ENCODE measurements at regions not wholly inside any gene's neighbourhood (a gene's known extent, or its start where the extent isn't known, plus 50 kb on each side); places are given as distances from the start of the nearest gene placed in this dataset.

DNA sequence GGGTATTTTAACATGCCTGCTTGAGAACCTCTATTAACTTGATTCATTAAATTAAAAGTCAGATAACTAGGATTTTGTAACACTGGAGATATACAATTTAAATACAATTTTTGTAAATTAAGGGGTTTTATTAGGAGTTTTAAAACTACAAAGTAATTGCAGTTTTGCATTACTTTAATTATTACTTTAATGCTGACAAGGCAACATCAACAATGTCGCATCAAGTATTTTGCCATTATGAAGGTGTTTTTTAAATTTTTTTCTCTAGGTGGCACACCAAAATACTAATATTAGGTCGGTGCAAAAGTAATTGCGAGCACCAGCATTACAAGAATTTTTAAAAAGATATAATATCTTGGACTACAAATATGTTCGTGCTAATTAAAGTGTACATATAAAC, 513.4 kb downstream of the ANKRD7 start:
- Mint-ChIP-seq H3K36me3 (no peaks in the 10 kb centered on the region), H3K9me3 (peaks cover 2 to 4% (median 3%) of the 10 kb centered on the region in 3 donors), H3K4me1 (no peaks in the 10 kb centered on the region), H3K27ac (no peak overlapping the region), H3K27me3 (no peaks in the 10 kb centered on the region), H3K4me3 (no peak overlapping the region)

DNA sequence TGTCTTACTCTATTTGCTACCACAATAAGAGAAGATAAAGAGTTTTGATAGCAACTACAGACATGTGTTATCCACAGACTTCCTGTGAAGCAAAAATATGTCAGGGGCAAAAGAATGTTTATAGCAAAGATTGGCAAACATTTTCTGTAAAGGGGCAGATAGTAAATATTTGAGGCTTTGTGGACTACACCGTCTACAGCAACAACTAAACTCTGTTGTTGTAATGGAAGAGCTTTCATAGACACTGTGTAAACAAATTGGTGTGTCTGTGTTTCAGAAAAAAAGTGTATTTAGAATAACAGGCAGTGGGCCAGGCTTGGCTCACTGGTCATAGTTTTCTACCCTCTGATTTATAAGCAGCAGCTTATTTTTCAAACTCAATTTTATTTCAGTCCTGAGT, 521.4 kb downstream of the ANKRD7 start:
- Mint-ChIP-seq H3K4me3 (no peak overlapping the region), H3K9me3 (peaks cover 2 to 9% (median 4%) of the 10 kb centered on the region in 3 donors), H3K36me3 (no peaks in the 10 kb centered on the region), H3K4me1 (no peaks in the 10 kb centered on the region), H3K27ac (no peak overlapping the region), H3K27me3 (no peaks in the 10 kb centered on the region)

DNA sequence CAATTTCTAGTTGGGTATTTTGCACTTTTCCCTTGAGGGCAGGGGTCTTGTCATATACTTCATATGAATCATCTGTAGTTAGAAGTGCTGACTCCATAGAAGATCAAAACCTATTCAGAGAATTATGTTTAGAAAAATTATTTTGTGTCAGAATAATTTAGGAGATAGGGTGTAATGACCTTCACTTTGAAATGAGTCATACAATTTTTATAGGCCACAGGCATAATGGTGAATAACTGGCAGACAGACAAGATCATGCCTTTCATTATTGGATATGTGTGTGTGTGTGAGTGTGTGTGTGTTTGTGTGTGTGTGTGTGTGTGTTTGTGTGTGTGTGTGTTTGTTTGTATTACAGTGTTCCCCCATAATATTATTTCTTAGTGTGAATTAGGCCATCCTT, 523.0 kb downstream of the ANKRD7 start:
- no peaks in the 10 kb centered on the region for H3K27me3 Mint-ChIP-seq
- no peaks in the 10 kb centered on the region for H3K36me3 Mint-ChIP-seq
- H3K27ac Mint-ChIP-seq: no peak overlapping the region
- H3K4me3 Mint-ChIP-seq: no peak overlapping the region
- H3K9me3 Mint-ChIP-seq: peaks cover 2 to 9% (median 4%) of the 10 kb centered on the region in 3 donors
- H3K4me1 Mint-ChIP-seq: no peaks in the 10 kb centered on the region

DNA sequence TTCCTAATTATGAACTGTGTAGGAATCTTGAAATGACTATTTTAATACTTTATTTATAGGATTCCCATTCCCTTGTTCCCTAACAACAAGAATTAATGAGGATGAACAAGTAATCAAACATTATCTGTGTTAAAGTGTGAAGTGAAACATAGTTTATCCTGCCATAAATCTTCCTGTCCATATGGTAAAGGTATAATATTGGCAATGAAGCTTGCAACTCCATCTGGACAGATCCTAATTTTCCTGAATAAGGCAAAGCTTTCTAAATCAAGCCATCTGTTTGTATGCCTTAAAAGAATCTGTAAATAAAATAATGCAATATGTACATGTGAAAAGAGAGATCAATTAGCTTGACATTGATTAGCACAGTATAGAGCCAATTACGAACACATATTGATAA, 529.0 kb downstream of the ANKRD7 start:
- Mint-ChIP-seq H3K36me3 (no peaks in the 10 kb centered on the region), H3K9me3 (peaks cover 2 to 5% (median 3%) of the 10 kb centered on the region in 3 donors), H3K4me3 (no peak overlapping the region), H3K27ac (no peak overlapping the region), H3K27me3 (no peaks in the 10 kb centered on the region), H3K4me1 (no peaks in the 10 kb centered on the region)

DNA sequence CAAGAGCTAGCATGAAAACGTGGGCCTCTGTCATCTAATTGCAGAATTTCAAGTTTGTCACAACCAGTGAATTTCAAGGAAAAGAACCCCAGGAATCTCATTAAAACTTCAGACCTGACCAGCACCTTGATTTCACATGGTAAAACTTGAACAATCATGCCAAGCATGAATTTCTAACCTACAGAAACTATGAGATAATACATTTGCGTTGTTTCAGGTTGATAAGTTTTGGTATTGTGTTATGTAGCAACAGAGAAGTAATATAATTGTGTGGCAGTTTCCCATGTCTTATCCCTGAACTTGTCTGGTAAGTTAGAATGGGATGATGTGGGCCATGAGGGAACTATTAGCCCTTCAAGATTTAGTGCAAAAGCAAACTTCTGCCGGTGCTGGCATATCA, 530.1 kb downstream of the ANKRD7 start:
- Mint-ChIP-seq H3K27me3 (no peaks in the 10 kb centered on the region), H3K36me3 (no peaks in the 10 kb centered on the region), H3K4me1 (no peaks in the 10 kb centered on the region), H3K9me3 (peaks cover 2 to 7% (median 3%) of the 10 kb centered on the region in 3 donors), H3K27ac (no peak overlapping the region), H3K4me3 (no peak overlapping the region)

DNA sequence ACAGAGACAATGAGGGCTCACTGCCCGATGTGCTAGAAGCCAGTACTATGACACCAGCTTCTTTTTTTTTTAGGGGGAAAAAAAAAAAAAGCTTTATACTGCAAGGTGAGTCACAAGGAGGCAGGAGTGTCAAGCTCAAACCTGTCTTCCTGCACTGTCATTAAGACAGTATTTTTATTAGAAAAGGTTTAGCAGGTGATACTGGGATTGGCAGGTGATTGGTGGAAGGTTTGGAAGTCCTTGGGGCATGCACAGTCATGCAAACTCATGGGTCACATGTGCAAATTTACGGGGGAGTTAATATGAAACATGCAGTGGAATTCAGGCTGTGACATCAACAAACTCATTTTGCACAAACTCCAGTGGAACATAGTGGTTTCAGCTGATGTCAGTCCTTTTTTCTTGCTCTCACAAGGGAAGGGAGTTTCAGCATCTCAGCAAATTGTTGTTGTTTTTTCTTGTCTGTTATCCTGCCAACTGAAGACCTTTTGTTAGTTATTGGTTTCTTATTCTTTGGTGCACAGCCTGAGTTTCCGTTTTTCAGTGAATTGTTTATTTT, 530.6 kb downstream of the ANKRD7 start:
- Mint-ChIP-seq H3K4me3 (no peak overlapping the region), H3K27ac (no peak overlapping the region), H3K4me1 (no peaks in the 10 kb centered on the region), H3K9me3 (peaks cover 2 to 7% (median 3%) of the 10 kb centered on the region in 3 donors), H3K36me3 (no peaks in the 10 kb centered on the region), H3K27me3 (no peaks in the 10 kb centered on the region)

DNA sequence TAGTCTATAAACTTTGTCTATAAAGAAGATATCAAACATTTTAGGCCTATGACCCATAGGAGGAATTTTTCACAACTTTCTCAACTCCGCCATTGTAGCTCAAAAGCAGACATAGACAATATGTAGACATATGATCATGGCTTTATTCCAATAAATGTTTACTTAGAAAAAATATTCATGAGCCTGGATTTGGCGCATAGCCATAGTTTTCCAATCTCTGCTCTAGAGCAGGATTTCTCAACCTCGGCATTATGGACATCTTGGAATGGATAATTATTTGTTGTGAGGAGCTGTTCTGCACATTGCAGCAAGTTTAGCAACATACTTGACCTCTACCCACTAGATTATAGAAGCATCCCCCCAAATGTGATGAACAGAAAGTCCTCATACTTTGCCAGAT, 532.6 kb downstream of the ANKRD7 start:
- no peaks in the 10 kb centered on the region for H3K36me3 Mint-ChIP-seq
- H3K4me1 Mint-ChIP-seq: no peaks in the 10 kb centered on the region
- H3K27me3 Mint-ChIP-seq: no peaks in the 10 kb centered on the region
- H3K9me3 Mint-ChIP-seq: peaks cover 0 to 3% (median 0%) of the 10 kb centered on the region in 3 donors
- H3K4me3 Mint-ChIP-seq: no peak overlapping the region
- no peak overlapping the region for H3K27ac Mint-ChIP-seq

DNA sequence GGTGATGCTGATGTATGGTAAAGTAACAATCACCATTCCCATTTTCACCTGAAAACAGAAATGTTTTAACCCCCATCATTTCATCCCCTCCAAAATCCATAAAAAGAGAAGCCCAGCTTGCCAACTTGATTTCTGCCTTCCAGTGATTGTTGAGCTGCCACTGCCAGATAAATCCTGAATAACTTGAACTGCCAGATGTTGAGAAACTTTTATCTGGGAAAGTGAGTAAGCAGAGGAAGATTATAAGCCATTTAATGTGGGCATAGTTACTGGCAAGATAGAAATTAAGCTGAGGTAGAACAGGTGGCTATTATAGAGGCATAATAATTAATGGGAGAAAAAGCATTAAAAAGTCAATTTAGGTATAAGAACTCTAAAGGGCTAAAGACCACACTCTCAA, 534.1 kb downstream of the ANKRD7 start:
- H3K9me3 Mint-ChIP-seq: peaks cover 0 to 5% (median 0%) of the 10 kb centered on the region in 3 donors
- H3K27ac Mint-ChIP-seq: no peak overlapping the region
- H3K36me3 Mint-ChIP-seq: no peaks in the 10 kb centered on the region

DNA sequence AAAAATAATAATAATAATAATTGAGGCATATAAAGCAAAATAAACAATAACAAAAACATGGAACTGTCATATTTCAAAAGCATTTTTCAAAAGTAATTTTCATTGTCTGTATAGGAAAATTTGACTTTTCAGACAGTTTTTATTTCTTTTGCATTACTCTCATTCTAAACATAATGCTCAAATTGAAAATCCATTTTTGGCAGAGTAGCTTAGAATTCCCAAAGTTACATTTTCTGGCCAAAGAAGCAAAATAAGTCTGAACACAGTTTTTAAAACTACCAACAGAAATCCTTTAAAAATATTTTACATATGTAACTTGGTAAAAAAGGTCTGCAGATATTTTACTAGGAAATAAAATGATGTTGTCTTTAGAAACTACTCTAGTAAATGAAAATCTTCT, 535.4 kb downstream of the ANKRD7 start:
- Mint-ChIP-seq H3K27ac (no peak overlapping the region), H3K4me3 (no peak overlapping the region), H3K4me1 (no peaks in the 10 kb centered on the region), H3K9me3 (peaks cover 0 to 6% (median 5%) of the 10 kb centered on the region in 3 donors), H3K27me3 (no peaks in the 10 kb centered on the region), H3K36me3 (no peaks in the 10 kb centered on the region)

More for the DNA sequence above, 534.1 kb downstream of the ANKRD7 start:
- H3K4me3 Mint-ChIP-seq: no peak overlapping the region
- H3K4me1 Mint-ChIP-seq: no peaks in the 10 kb centered on the region
- H3K27me3 Mint-ChIP-seq: no peaks in the 10 kb centered on the region

DNA sequence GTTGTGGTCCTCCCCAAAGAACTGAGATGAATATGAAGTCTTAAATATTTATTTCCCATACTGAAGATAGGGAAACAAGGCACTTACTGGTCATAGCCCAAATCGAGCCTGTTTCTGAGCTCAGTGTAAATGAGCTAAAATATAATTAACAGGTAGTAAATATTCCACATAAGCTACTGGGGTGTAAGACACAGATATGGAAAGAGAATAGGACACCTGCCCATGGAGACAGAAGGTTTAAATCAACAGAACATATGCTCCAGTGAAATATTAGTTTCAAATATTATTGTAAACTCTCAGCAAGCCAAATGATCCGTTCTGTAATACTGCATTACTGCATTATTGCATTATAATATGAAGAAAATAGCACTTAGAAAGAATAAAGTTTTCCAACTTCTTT, 537.9 kb downstream of the ANKRD7 start:
- no peaks in the 10 kb centered on the region for H3K27me3 Mint-ChIP-seq
- no peaks in the 10 kb centered on the region for H3K4me1 Mint-ChIP-seq

DNA sequence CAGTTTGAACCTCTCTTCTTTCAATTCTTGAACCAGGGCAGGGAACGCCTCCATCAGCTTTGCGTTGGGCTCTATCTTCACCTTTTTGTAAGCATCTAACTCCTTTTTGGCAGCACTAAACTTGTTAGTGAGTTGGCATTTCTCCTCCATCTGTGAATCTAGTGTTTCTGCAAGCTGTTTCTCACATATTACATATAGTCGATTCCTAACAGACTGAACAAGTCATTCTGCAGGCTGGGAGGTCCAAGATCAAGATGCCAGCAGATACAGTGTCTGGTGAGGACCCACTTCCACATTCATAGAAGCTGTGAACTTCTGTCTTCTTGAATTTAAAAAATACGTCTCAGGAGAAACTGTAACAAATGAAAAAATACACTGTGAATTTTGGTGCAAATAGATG, 539.7 kb downstream of the ANKRD7 start:
- H3K27ac Mint-ChIP-seq: no peak overlapping the region
- no peak overlapping the region for H3K4me3 Mint-ChIP-seq
- no peaks in the 10 kb centered on the region for H3K27me3 Mint-ChIP-seq
- H3K9me3 Mint-ChIP-seq: peaks cover 2 to 11% (median 3%) of the 10 kb centered on the region in 3 donors
- no peaks in the 10 kb centered on the region for H3K36me3 Mint-ChIP-seq
- H3K4me1 Mint-ChIP-seq: no peaks in the 10 kb centered on the region

More for the DNA sequence above, 537.9 kb downstream of the ANKRD7 start:
- Mint-ChIP-seq H3K9me3 (peaks cover 3 to 9% (median 5%) of the 10 kb centered on the region in 3 donors), H3K27ac (no peak overlapping the region), H3K36me3 (no peaks in the 10 kb centered on the region), H3K4me3 (no peak overlapping the region)

DNA sequence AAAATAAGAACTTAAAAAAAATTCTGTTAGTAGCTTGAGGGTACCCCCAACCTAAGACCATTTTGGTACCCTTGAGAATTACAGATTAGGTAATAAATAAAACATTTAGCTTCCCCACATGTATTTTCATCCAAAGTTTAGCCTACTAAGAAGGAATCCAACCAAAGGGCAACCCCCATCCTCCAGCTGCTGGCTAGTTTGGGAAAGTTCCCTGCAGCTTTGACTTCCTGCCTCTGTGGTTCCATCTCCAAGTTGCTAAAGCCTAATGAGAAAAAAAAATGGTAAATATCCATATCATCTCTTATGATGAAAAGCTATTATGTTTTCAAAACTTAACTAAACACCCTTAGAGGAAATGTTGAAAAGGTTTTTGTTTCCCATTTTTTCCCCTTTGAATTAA, 547.2 kb downstream of the ANKRD7 start:
- no peaks in the 10 kb centered on the region for H3K27me3 Mint-ChIP-seq
- no peaks in the 10 kb centered on the region for H3K36me3 Mint-ChIP-seq
- H3K9me3 Mint-ChIP-seq: peaks cover 2 to 5% (median 3%) of the 10 kb centered on the region in 3 donors
- H3K27ac Mint-ChIP-seq: no peak overlapping the region
- H3K4me3 Mint-ChIP-seq: no peak overlapping the region
- no peaks in the 10 kb centered on the region for H3K4me1 Mint-ChIP-seq

DNA sequence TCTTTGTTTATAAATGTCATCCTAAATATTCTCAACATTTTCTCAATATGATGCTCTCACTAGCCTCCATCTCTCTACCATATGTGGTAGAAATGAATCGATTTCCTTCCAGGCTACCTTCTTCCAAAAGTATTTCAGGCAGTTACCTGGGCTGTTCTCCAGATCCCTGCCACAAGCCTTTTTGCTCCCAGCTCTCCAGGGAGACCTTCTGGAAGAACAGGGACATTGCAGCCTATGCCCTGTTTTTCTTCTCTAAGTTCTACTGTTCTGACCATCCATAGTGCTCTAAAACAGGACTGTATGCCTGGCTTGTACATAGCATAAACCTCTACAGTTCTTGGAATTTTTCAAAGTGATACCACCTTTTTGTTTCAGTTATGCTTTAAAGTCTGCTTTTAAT, 552.8 kb downstream of the ANKRD7 start:
- Mint-ChIP-seq H3K4me1 (no peaks in the 10 kb centered on the region), H3K4me3 (no peak overlapping the region), H3K36me3 (no peaks in the 10 kb centered on the region), H3K9me3 (peaks cover 3 to 7% (median 6%) of the 10 kb centered on the region in 3 donors), H3K27me3 (no peaks in the 10 kb centered on the region), H3K27ac (no peak overlapping the region)

DNA sequence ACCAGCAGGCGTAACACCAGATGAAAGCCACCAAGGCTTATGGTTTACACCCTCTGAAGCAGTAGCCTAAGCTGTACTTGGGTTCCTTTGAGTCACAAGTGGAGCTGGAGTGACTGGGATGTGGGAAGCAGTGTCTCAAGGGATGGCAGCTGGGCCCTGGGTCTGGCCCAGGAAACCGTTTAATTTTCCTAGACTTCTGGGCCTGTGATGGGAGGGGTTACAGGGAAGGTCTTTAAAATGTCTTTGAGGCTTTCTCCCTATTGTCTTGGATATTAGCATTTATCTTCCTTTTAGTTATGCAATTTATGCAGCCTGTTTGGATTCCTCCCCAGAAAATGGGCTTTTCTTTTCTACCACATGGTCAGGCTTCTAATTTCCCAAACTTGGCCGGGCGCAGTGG, 568.2 kb downstream of the ANKRD7 start:
- no peaks in the 10 kb centered on the region for H3K27me3 Mint-ChIP-seq
- H3K27ac Mint-ChIP-seq: no peak overlapping the region
- H3K36me3 Mint-ChIP-seq: no peaks in the 10 kb centered on the region
- H3K4me1 Mint-ChIP-seq: no peaks in the 10 kb centered on the region
- no peak overlapping the region for H3K4me3 Mint-ChIP-seq
- peaks cover 0 to 5% (median 0%) of the 10 kb centered on the region in 3 donors for H3K9me3 Mint-ChIP-seq

DNA sequence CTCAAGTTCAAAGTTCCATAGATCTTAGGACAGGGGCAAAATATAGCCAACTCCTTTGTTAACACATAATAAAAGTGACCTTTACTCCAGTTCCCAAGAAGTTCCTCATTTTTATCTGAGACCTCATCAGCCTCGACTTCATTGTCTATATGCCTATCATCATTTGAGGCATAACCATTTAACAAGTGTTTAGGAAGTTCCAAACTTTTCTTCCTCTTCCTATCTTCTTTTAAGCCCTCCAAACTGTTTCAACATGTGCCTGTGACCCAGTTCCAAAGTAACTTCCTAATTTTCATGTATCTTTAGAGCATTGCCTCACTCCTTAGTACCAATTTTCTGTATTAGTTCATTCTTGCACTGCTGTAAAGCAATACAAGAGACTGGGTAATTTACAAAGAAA, 569.1 kb downstream of the ANKRD7 start:
- H3K9me3 Mint-ChIP-seq: peaks cover 0 to 8% (median 0%) of the 10 kb centered on the region in 3 donors
- no peak overlapping the region for H3K4me3 Mint-ChIP-seq
- H3K27me3 Mint-ChIP-seq: no peaks in the 10 kb centered on the region
- no peaks in the 10 kb centered on the region for H3K36me3 Mint-ChIP-seq
- no peaks in the 10 kb centered on the region for H3K4me1 Mint-ChIP-seq
- no peak overlapping the region for H3K27ac Mint-ChIP-seq

DNA sequence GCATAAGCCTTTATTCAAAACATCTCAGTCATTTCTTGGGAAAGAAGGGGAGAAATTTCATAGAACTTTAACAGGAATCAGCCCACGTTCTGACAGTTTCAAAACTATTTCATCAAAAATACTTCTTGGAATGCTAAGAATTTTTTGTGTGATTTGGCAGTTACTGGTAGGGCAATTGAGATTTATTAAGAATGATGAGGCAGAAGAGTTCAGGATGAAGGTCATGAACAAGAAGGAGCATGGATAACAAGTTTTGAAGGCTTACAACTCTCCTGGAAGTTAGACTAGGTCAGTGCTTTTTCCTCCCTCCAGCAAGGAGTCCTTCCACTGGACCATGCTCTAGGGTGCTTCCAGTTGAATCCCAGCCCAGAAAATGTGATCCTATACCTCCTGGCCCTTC, 569.9 kb downstream of the ANKRD7 start:
- Mint-ChIP-seq H3K27me3 (no peaks in the 10 kb centered on the region), H3K4me1 (no peaks in the 10 kb centered on the region), H3K36me3 (no peaks in the 10 kb centered on the region), H3K27ac (no peak overlapping the region), H3K9me3 (peaks cover 0 to 8% (median 2%) of the 10 kb centered on the region in 3 donors), H3K4me3 (no peak overlapping the region)

Measured in IgD-negative memory B cell (primary cell).